Astrocyte (in vitro differentiated cells and primary cell): ENCODE measurements at regions not wholly inside any gene's neighbourhood (a gene's known extent, or its start where the extent isn't known, plus 50 kb on each side); places are given as distances from the start of the nearest gene placed in this dataset.

ENCODE experiments used
- CTCF ChIP-seq: IDR thresholded peaks from 2 replicates; pipeline ENCODE4 v1.5.1; 2011; ENCODE audit warnings: low read depth, mild to moderate bottlenecking, inconsistent platforms, low read length, moderate library complexity; ENCODE audit not compliant: insufficient read depth
- EZH2 ChIP-seq: IDR thresholded peaks from 2 replicates; pipeline ENCODE4 v1.6.1; 2012; ENCODE audit warnings: mild to moderate bottlenecking, low read length, inconsistent platforms; ENCODE audit not compliant: insufficient read depth

- TF ChIP-seq CTCF (no peak), EZH2 (no peak)
Measured at GRCh38 chr2:7667260-7667757, 750.1 kb downstream of the RNF144A start.
